Heart left ventricle (tissue), 13 donors: ENCODE measurements at regions not wholly inside any gene's neighbourhood (a gene's known extent, or its start where the extent isn't known, plus 50 kb on each side); places are given as distances from the start of the nearest gene placed in this dataset.

Source experiments
- CTCF ChIP-seq, 12 donors: fragments of 200-600 bp; sonication (generic) in 4 of 12; IDR thresholded peaks; one replicate each; pipeline versions ENCODE4 v1.5.0 to v1.8.0; 2018 to 2022; ENCODE audit warnings: antibody characterized with exemption in 12 of 12, mild to moderate bottlenecking in 5 of 12
- POLR2A ChIP-seq, 2 donors: fragments of 450-650 bp; IDR thresholded peaks; one replicate each; pipeline ENCODE4 v1.6.1; 2017; ENCODE audit warnings: antibody characterized with exemption in 2 of 2, mild to moderate bottlenecking in 2 of 2, moderate library complexity in 2 of 2
- donor health status: ischemic (EF 13 %, LVEDD 7.1; RV severe dilation, severe dysfunction).
- donor health status: DM: no; HTN: yes; CAD: no.
- donor health status: DM: no; HTN: no; CAD: no.
- donor health status: ischemic (EF 25% LVEDD 6.9; RV normal size, moderate dysfunction).
- donor health status: ischemic (EF 25% LVEDD 5.7; RV mildly dilated, moderate dysfunction).
- donor health status: ischemic (EF 35%, LVEDD 5.7; RV mildly dilated, moderate dysfunction).
- donor health status: nonischemic (EF 11% LVEDD 7.7; RV severe dilation, severe dysfunction).
- donor health status: DM: yes; HTN: yes; CAD: no.
- donor health status: PGD.
- donor health status: ischemic (EF 29% LVEDD 5.4; RV normal size, mild dysfunction).
- donor health status: nonischemic (EF 23%, LVEDD 6.1; RV moderate dilation, normal function).

- TF ChIP-seq POLR2A (IDR thresholded peaks at IDR 0.05): no peak
- no peak for TF ChIP-seq CTCF (IDR thresholded peaks at IDR 0.05)
Observed at GRCh38 chr17:65307961-65308316, 170.8 kb downstream of the RGS9 start.
